ENCODE measurements at regions not wholly inside any gene's neighbourhood (a gene's known extent, or its start where the extent isn't known, plus 50 kb on each side); places are given as distances from the start of the nearest gene placed in this dataset.

DNA sequence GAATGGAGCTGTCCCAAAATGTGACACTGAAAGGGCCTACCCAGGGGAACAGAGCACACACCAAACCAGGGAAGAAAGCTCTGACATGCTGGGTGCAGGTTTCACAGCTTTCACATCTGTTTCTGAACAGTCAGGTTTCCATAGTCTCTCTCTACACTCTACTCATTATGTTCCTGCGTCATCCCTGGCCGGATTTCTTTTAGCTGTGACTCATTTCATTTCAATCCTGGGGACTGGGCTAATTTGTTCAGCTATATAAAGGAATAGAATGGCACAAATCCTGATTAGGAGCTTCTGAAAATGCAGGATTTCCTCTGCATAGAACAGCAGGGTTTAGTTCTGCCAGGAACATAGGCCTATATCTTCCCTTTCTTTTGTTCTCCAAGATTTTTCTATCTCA, 649.8 kb downstream of the RPS29 start:
- no peaks in the 10 kb centered on the region for H4K20me1 ChIP-seq (ENCODE audit: low read length)
- H3K9me2 ChIP-seq (replicated peaks; ENCODE audit: low read length), result no peaks in the 10 kb centered on the region
- TF ChIP-seq EZH2 (IDR thresholded peaks at IDR 0.05; ENCODE audit: low read length, unreplicated experiment), result no peak
- TF ChIP-seq EZH2phosphoT487 (IDR thresholded peaks at IDR 0.05; ENCODE audit: borderline replicate concordance, low read length), result no peak
- TF ChIP-seq, protein P1, sequence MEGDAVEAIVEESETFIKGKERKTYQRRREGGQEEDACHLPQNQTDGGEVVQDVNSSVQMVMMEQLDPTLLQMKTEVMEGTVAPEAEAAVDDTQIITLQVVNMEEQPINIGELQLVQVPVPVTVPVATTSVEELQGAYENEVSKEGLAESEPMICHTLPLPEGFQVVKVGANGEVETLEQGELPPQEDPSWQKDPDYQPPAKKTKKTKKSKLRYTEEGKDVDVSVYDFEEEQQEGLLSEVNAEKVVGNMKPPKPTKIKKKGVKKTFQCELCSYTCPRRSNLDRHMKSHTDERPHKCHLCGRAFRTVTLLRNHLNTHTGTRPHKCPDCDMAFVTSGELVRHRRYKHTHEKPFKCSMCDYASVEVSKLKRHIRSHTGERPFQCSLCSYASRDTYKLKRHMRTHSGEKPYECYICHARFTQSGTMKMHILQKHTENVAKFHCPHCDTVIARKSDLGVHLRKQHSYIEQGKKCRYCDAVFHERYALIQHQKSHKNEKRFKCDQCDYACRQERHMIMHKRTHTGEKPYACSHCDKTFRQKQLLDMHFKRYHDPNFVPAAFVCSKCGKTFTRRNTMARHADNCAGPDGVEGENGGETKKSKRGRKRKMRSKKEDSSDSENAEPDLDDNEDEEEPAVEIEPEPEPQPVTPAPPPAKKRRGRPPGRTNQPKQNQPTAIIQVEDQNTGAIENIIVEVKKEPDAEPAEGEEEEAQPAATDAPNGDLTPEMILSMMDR (conservative IDR thresholded peaks at IDR 0.05; ENCODE audit: low read depth, low read length), result no peak
- no peak overlapping the region for H3K9ac ChIP-seq (ENCODE audit: low read length)
- no peaks in the 10 kb centered on the region for H3K36me3 ChIP-seq (ENCODE audit: low read depth, low read length)
- intact Hi-C loops (cut with micrococcal nuclease), result no loop called here
- H3F3A ChIP-seq (ENCODE audit: low read length, unreplicated experiment), result no peaks in the 10 kb centered on the region
- H3K4me2 ChIP-seq (ENCODE audit: low read length), result no peak overlapping the region
- ATAC-seq (peak; percentile 38), DNase-seq (peak; percentile 60)
- 0 out of 2 replicates have a peak, but pooled peaks cover 2% of the 10 kb centered on the region for H3K27me3 ChIP-seq (ENCODE audit: low read length)
- no peaks in the 10 kb centered on the region for H3K79me2 ChIP-seq (ENCODE audit: low read length)
- no TSS peak for BruUV-seq (replicated peaks)
- no peaks in the 10 kb centered on the region for H3K4me1 ChIP-seq (ENCODE audit: insufficient read depth, low read length)
- CTCF ChIA-PET, result no interaction called here
- no peak overlapping the region for H3K27ac ChIP-seq (ENCODE audit: low read length)
- H3K9me3 ChIP-seq (ENCODE audit: low read length), result no peaks in the 10 kb centered on the region
- POLR2A ChIA-PET (ENCODE audit: unreplicated experiment), result no interaction called here
- H3K4me3 ChIP-seq (ENCODE audit: low read length), result no peak overlapping the region
- H2AFZ ChIP-seq (ENCODE audit: low read length), result no peak overlapping the region

- DNase-seq, result no peak
- no peaks in the 10 kb centered on the region for H3K79me2 ChIP-seq (ENCODE audit: low read length)
- no peaks in the 10 kb centered on the region for H3F3A ChIP-seq (ENCODE audit: low read length, unreplicated experiment)
- no peak for ATAC-seq
- H3K27ac ChIP-seq (ENCODE audit: low read length), result no peak overlapping the region
- no peaks in the 10 kb centered on the region for H3K27me3 ChIP-seq (ENCODE audit: low read length)
- no peak overlapping the region for H2AFZ ChIP-seq (ENCODE audit: low read length)
- no peaks in the 10 kb centered on the region for H4K20me1 ChIP-seq (ENCODE audit: low read length)
- no TSS peak for BruUV-seq (replicated peaks)
- H3K9ac ChIP-seq (ENCODE audit: low read length), result no peak overlapping the region
- H3K9me2 ChIP-seq (replicated peaks; ENCODE audit: low read length), result no peaks in the 10 kb centered on the region
- H3K4me3 ChIP-seq (ENCODE audit: low read length), result no peak overlapping the region
- H3K4me1 ChIP-seq (ENCODE audit: insufficient read depth, low read length), result no peaks in the 10 kb centered on the region
- CTCF ChIA-PET, result no interaction called here
- no peak overlapping the region for H3K4me2 ChIP-seq (ENCODE audit: low read length)
- POLR2A ChIA-PET (ENCODE audit: unreplicated experiment), result no interaction called here
- TF ChIP-seq, protein P1 (conservative IDR thresholded peaks at IDR 0.05; ENCODE audit: low read depth, low read length), result no peak
- TF ChIP-seq EZH2phosphoT487 (IDR thresholded peaks at IDR 0.05; ENCODE audit: borderline replicate concordance, low read length), result no peak
- TF ChIP-seq EZH2 (IDR thresholded peaks at IDR 0.05; ENCODE audit: low read length, unreplicated experiment), result no peak
- peaks cover 6% of the 10 kb centered on the region; the same call in 1 of the 2 replicates for H3K9me3 ChIP-seq (ENCODE audit: low read length)
- intact Hi-C loops (cut with micrococcal nuclease), result no loop called here
- H3K36me3 ChIP-seq (ENCODE audit: low read depth, low read length), result no peaks in the 10 kb centered on the region
Observed at GRCh38 chr14:48925184-48925583, 661.0 kb downstream of the RPS29 start.

DNA sequence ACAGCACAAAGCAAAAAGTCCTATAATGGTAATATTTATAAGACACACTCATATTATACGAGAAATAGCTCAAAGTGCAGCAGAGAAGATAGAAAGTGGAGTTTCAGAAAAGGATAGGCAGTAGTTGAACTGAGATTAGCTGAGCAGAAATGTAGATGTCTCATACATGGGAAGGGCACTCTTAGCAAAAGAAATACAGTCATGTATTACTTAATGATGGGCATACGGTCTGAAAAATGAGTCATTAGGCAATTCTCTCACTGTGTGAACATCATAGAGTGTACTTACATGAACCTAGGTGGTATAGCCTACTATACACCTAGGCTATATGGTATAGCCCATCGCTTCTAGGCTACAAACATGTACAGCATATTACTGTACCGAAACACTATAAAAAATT, 671.3 kb downstream of the RPS29 start:
- Histone ChIP-seq H2AFZ (ENCODE audit: low read length) (no peak overlapping the region), H3F3A (ENCODE audit: low read length, unreplicated experiment) (no peaks in the 10 kb centered on the region)
- POLR2A ChIA-PET (ENCODE audit: unreplicated experiment), result no interaction called here

More for the DNA sequence above, 671.3 kb downstream of the RPS29 start:
- TF ChIP-seq, protein P1 (conservative IDR thresholded peaks at IDR 0.05; ENCODE audit: low read depth, low read length), result no peak
- TF ChIP-seq EZH2 (IDR thresholded peaks at IDR 0.05; ENCODE audit: low read length, unreplicated experiment), result no peak
- TF ChIP-seq EZH2phosphoT487 (IDR thresholded peaks at IDR 0.05; ENCODE audit: borderline replicate concordance, low read length), result no peak
- H3K4me1 ChIP-seq (ENCODE audit: insufficient read depth, low read length), result no peaks in the 10 kb centered on the region
- no peaks in the 10 kb centered on the region for H3K9me3 ChIP-seq (ENCODE audit: low read length)
- H3K27me3 ChIP-seq (ENCODE audit: low read length), result no peaks in the 10 kb centered on the region
- H4K20me1 ChIP-seq (ENCODE audit: low read length), result no peaks in the 10 kb centered on the region
- CTCF ChIA-PET, result no interaction called here
- H3K4me2 ChIP-seq (ENCODE audit: low read length), result no peak overlapping the region
- H3K79me2 ChIP-seq (ENCODE audit: low read length), result no peaks in the 10 kb centered on the region
- ATAC-seq, result no peak
- no peak overlapping the region for H3K9ac ChIP-seq (ENCODE audit: low read length)
- no peak overlapping the region for H3K27ac ChIP-seq (ENCODE audit: low read length)
- H3K36me3 ChIP-seq (ENCODE audit: low read depth, low read length), result no peaks in the 10 kb centered on the region
- DNase-seq, result no peak
- no TSS peak for BruUV-seq (replicated peaks)
- H3K4me3 ChIP-seq (ENCODE audit: low read length), result no peak overlapping the region
- intact Hi-C loops (cut with micrococcal nuclease), result no loop called here
- no peaks in the 10 kb centered on the region for H3K9me2 ChIP-seq (replicated peaks; ENCODE audit: low read length)
